BLaER1 (cell line): ENCODE measurements at regions not wholly inside any gene's neighbourhood (a gene's known extent, or its start where the extent isn't known, plus 50 kb on each side); places are given as distances from the start of the nearest gene placed in this dataset.
"Not testable (repeated sequence)": the region's sequence is repeated elsewhere in the genome, so short reads cannot be mapped to it uniquely, and the experiment has no call there.

Experiments used
- H3K27ac ChIP-seq: shearing (Covaris generic); formaldehyde crosslinking; 2 replicates; pipeline ENCODE4 v1.8.1; 2022
- H3K27me3 ChIP-seq: shearing (Covaris generic); formaldehyde crosslinking; 2 replicates; pipeline ENCODE4 v1.8.1; 2022
- H3K36me3 ChIP-seq: shearing (Covaris generic); formaldehyde crosslinking; 2 replicates; pipeline ENCODE4 v1.8.1; 2022
- H3K4me1 ChIP-seq: shearing (Covaris generic); formaldehyde crosslinking; 2 replicates; pipeline ENCODE4 v1.8.1; 2022
- H3K4me2 ChIP-seq: shearing (Covaris generic); formaldehyde crosslinking; 2 replicates; pipeline ENCODE4 v1.8.1; 2022
- H3K4me3 ChIP-seq: shearing (Covaris generic); formaldehyde crosslinking; 2 replicates; pipeline ENCODE4 v1.8.1; 2022
- H3K9ac ChIP-seq: shearing (Covaris generic); formaldehyde crosslinking; 2 replicates; pipeline ENCODE4 v1.8.1; 2022
- H3K9me3 ChIP-seq: shearing (Covaris generic); formaldehyde crosslinking; 2 replicates; pipeline ENCODE4 v1.8.1; 2022
- H4K20me1 ChIP-seq: shearing (Covaris generic); formaldehyde crosslinking; 2 replicates; pipeline ENCODE4 v1.8.1; 2022
- Cebpa-rat ChIP-seq: shearing (Covaris generic); IDR thresholded peaks from 2 replicates; pipeline ENCODE4 v1.8.1; 2022

- Histone ChIP-seq H3K4me3 (no peak overlapping the region), H3K9me3 (no peaks in the 10 kb centered on the region), H4K20me1 (no peaks in the 10 kb centered on the region), H3K27ac (no peak overlapping the region), H3K27me3 (no peaks in the 10 kb centered on the region), H3K4me1 (no peaks in the 10 kb centered on the region), H3K9ac (no peak overlapping the region), H3K4me2 (no peak overlapping the region), H3K36me3 (no peaks in the 10 kb centered on the region)
- no peak for TF ChIP-seq Cebpa-rat
These were observed 84.9 kb upstream of the TRIM77 start for GRCh38 chr11:89625171-89625570.

- Histone ChIP-seq H3K4me3 (no peak overlapping the region), H3K27me3 (no peaks in the 10 kb centered on the region), H3K27ac (no peak overlapping the region), H3K9ac (no peak overlapping the region), H3K4me1 (no peaks in the 10 kb centered on the region), H3K4me2 (no peak overlapping the region), H3K9me3 (no peaks in the 10 kb centered on the region), H3K36me3 (no peaks in the 10 kb centered on the region), H4K20me1 (no peaks in the 10 kb centered on the region)
- TF ChIP-seq Cebpa-rat, result no peak
These were observed 83.7 kb upstream of the TRIM77 start for GRCh38 chr11:89626366-89626765.

GRCh38 chr11:89626881-89627280 is 83.2 kb upstream of the TRIM77 start:
- not testable (repeated sequence) for H3K36me3 ChIP-seq, H3K27me3 ChIP-seq, H3K27ac ChIP-seq, H3K9ac ChIP-seq, H3K9me3 ChIP-seq, H3K4me2 ChIP-seq, H3K4me1 ChIP-seq, H3K4me3 ChIP-seq, H4K20me1 ChIP-seq

- no peak overlapping the region for H3K27ac ChIP-seq
- H3K27me3 ChIP-seq, result no peaks in the 10 kb centered on the region
- H3K4me2 ChIP-seq, result no peak overlapping the region
- H3K9me3 ChIP-seq, result no peaks in the 10 kb centered on the region
- H4K20me1 ChIP-seq, result no peaks in the 10 kb centered on the region
- H3K36me3 ChIP-seq, result no peaks in the 10 kb centered on the region
- no peak overlapping the region for H3K9ac ChIP-seq
- no peaks in the 10 kb centered on the region for H3K4me1 ChIP-seq
- TF ChIP-seq Cebpa-rat, result no peak
- no peak overlapping the region for H3K4me3 ChIP-seq
These were observed 76.9 kb upstream of the TRIM77 start for GRCh38 chr11:89633135-89633705.

GRCh38 chr11:89640777-89641176 is 69.3 kb upstream of the TRIM77 start:
- H3K9ac ChIP-seq, H4K20me1 ChIP-seq, H3K4me2 ChIP-seq, H3K4me1 ChIP-seq, H3K4me3 ChIP-seq, H3K36me3 ChIP-seq, H3K27me3 ChIP-seq, H3K27ac ChIP-seq, H3K9me3 ChIP-seq: not testable (repeated sequence)

- H3K9ac ChIP-seq, H3K4me1 ChIP-seq, H3K4me3 ChIP-seq, H3K9me3 ChIP-seq, H3K4me2 ChIP-seq, H3K27me3 ChIP-seq, H3K27ac ChIP-seq, H4K20me1 ChIP-seq, H3K36me3 ChIP-seq: not testable (repeated sequence)
These were observed 61.9 kb upstream of the TRIM77 start for GRCh38 chr11:89648232-89648631.

GRCh38 chr11:89648996-89649395 is 61.1 kb upstream of the TRIM77 start:
- not testable (repeated sequence) for H3K4me1 ChIP-seq

GRCh38 chr11:89654669-89655068 is 55.4 kb upstream of the TRIM77 start:
- H3K4me2 ChIP-seq, H4K20me1 ChIP-seq, H3K4me3 ChIP-seq, H3K9me3 ChIP-seq, H3K27me3 ChIP-seq, H3K9ac ChIP-seq, H3K4me1 ChIP-seq, H3K27ac ChIP-seq, H3K36me3 ChIP-seq: not testable (repeated sequence)

More at GRCh38 chr11:89648996-89649395, 61.1 kb upstream of the TRIM77 start:
- H3K9ac ChIP-seq, H4K20me1 ChIP-seq, H3K36me3 ChIP-seq, H3K9me3 ChIP-seq, H3K27ac ChIP-seq, H3K4me2 ChIP-seq, H3K4me3 ChIP-seq, H3K27me3 ChIP-seq: not testable (repeated sequence)

- not testable (repeated sequence) for H3K4me1 ChIP-seq, H4K20me1 ChIP-seq, H3K27me3 ChIP-seq, H3K4me3 ChIP-seq, H3K27ac ChIP-seq, H3K9ac ChIP-seq, H3K36me3 ChIP-seq, H3K9me3 ChIP-seq, H3K4me2 ChIP-seq
These were observed 51.3 kb upstream of the TRIM77 start for GRCh38 chr11:89658767-89659166.

GRCh38 chr11:89659414-89659813 is 50.7 kb upstream of the TRIM77 start:
- not testable (repeated sequence) for H3K4me1 ChIP-seq, H3K9me3 ChIP-seq, H3K36me3 ChIP-seq, H3K27ac ChIP-seq, H3K27me3 ChIP-seq, H4K20me1 ChIP-seq, H3K4me2 ChIP-seq, H3K4me3 ChIP-seq, H3K9ac ChIP-seq

GRCh38 chr11:89660234-89660633 is 49.9 kb upstream of the TRIM77 start:
- TF ChIP-seq Cebpa-rat, result no peak
- H3K4me3 ChIP-seq, result no peak overlapping the region
- no peaks in the 10 kb centered on the region for H3K36me3 ChIP-seq
- no peak overlapping the region for H3K9ac ChIP-seq
- no peaks in the 10 kb centered on the region for H3K9me3 ChIP-seq
- H3K4me1 ChIP-seq, result no peaks in the 10 kb centered on the region
- no peaks in the 10 kb centered on the region for H4K20me1 ChIP-seq
- H3K27me3 ChIP-seq, result no peaks in the 10 kb centered on the region
- H3K4me2 ChIP-seq, result no peak overlapping the region
- H3K27ac ChIP-seq, result no peak overlapping the region
